K562 (cell line): ENCODE measurements at regions not wholly inside any gene's neighbourhood (a gene's known extent, or its start where the extent isn't known, plus 50 kb on each side); places are given as distances from the start of the nearest gene placed in this dataset.
"Not testable (repeated sequence)": the region's sequence is repeated elsewhere in the genome, so short reads cannot be mapped to it uniquely, and the experiment has no call there.

Experiments
- ATAC-seq: fragments of 200-7000 bp; cut with Tn5 transposase; 3 replicates; pipeline ENCODE4 v1.9.1; 2020; ENCODE audit warnings: moderate library complexity
- BruUV-seq: library from RNA; stranded (reverse); fragments of 400-500 nt; replicated peaks from 2 replicates; lab custom pipeline; 2021; lab: Mats Ljungman, UMichigan
- CTCF ChIA-PET: fragments of 300-600 bp; formaldehyde crosslinking; extraction: SDS; loops from one replicate; lab custom pipeline; 2021; ENCODE audit warnings: low intra/inter-chr PET ratio; lab: Yijun Ruan, JAX
- POLR2A ChIA-PET: fragments of 300-600, 350-650 bp; sonication (Branson Sonifier 250); formaldehyde crosslinking; extraction: SDS; loops from one replicate; lab custom pipeline; 2021; ENCODE audit warnings: antibody characterized with exemption, inconsistent platforms; lab: Yijun Ruan, JAX
- DNase-seq, 4 experiments: peaks; one replicate each; pipeline versions ENCODE4 v3.0.0 to v3.0.0-alpha.2; 2011 to 2018; ENCODE audit warnings: low spot score in 3 of 4, mixed read lengths in 3 of 4; ENCODE audit errors: extremely low read depth in 1 of 4
- FAIRE-seq: peaks from 2 replicates; lab custom pipeline; 2011; peaks lifted over from hg19 to GRCh38; lab: Jason Lieb, UNC
- H2AFZ ChIP-seq: 2 replicates; pipeline ENCODE4 v1.6.0; 2011; ENCODE audit warnings: low read depth, low read length, control low read depth, inconsistent platforms
- H3K27ac ChIP-seq: fragments of 200-600 bp; 3 replicates; pipeline ENCODE4 v1.8.0; 2011; ENCODE audit warnings: low read depth, mild to moderate bottlenecking, control low read depth, inconsistent platforms, low read length, moderate library complexity, mixed read lengths; ENCODE audit errors: extremely low read depth
- H3K27me3 ChIP-seq, 2 experiments: fragments of 300-600 bp in 1 of 2; 2 replicates in 1 of 2; 3 replicates in 1 of 2; pipeline versions ENCODE4 v1.6.0 to v1.8.0; 2011; ENCODE audit warnings: inconsistent platforms in 2 of 2, low read length in 2 of 2, mild to moderate bottlenecking in 1 of 2, mixed read lengths in 1 of 2, moderate library complexity in 1 of 2; ENCODE audit not compliant: control insufficient read depth in 2 of 2, insufficient read depth in 2 of 2
- H3K36me3 ChIP-seq: fragments of 300-600 bp; 3 replicates; pipeline ENCODE4 v1.8.0; 2011; ENCODE audit warnings: mild to moderate bottlenecking, low read length, inconsistent platforms; ENCODE audit not compliant: control insufficient read depth, insufficient read depth
- H3K4me1 ChIP-seq, 2 experiments: fragments of 200-600 bp in 1 of 2; replicated peaks in 1 of 2; 2 replicates in 1 of 2; 3 replicates in 1 of 2; pipeline versions ENCODE4 v1.5.1 to v1.8.0; 2011; ENCODE audit warnings: inconsistent platforms in 2 of 2, low read length in 2 of 2, mild to moderate bottlenecking in 1 of 2, mixed read lengths in 1 of 2, moderate library complexity in 1 of 2; ENCODE audit not compliant: control insufficient read depth in 2 of 2, insufficient read depth in 2 of 2
- H3K4me2 ChIP-seq: 2 replicates; pipeline ENCODE4 v1.6.1; 2011; ENCODE audit warnings: low read length, control low read depth, inconsistent platforms, mixed read lengths; ENCODE audit not compliant: insufficient read depth
- H3K4me3 ChIP-seq: fragments of 200-600 bp; sonication (generic), shearing (Covaris generic); 2 replicates; pipeline ENCODE4 v1.5.1; 2016; ENCODE audit warnings: control low read depth, inconsistent platforms
- H3K79me2 ChIP-seq: fragments of 200-600 bp; 3 replicates; pipeline ENCODE4 v1.8.0; 2011; ENCODE audit warnings: low read length, inconsistent platforms; ENCODE audit not compliant: control insufficient read depth, insufficient read depth
- H3K9ac ChIP-seq, 2 experiments: 2 replicates each; pipeline versions ENCODE4 v1.6.0 to v1.6.1; 2011; ENCODE audit warnings: low read depth in 2 of 2, low read length in 2 of 2, control low read depth in 1 of 2, inconsistent platforms in 1 of 2, mild to moderate bottlenecking in 1 of 2, mixed read lengths in 1 of 2; ENCODE audit not compliant: insufficient read depth in 1 of 2
- H3K9me1 ChIP-seq: one replicate; pipeline ENCODE4 v1.6.0; 2011; ENCODE audit warnings: inconsistent platforms, mild to moderate bottlenecking, low read length, moderate library complexity; ENCODE audit not compliant: control insufficient read depth, insufficient read depth
- H3K9me3 ChIP-seq: replicated peaks from 2 replicates; pipeline ENCODE4 v1.5.1; 2011; ENCODE audit warnings: low read depth, low read length, inconsistent platforms; ENCODE audit not compliant: control insufficient read depth, insufficient read depth
- H4K20me1 ChIP-seq: replicated peaks from 2 replicates; pipeline ENCODE4 v1.6.1; 2011; ENCODE audit warnings: low read length, inconsistent platforms, mixed read lengths; ENCODE audit not compliant: control insufficient read depth, insufficient read depth
- MTA1 ChIP-seq: fragments of 450-650 bp; IDR thresholded peaks from 2 replicates; pipeline ENCODE4 v1.6.1; 2017; ENCODE audit warnings: borderline replicate concordance
- MYC ChIP-seq, 2 experiments: fragments of 250-450 bp in 1 of 2; sonication (Bioruptor Pico) in 1 of 2; IDR thresholded peaks; 2 replicates each; pipeline versions ENCODE4 v1.5.1 to v1.6.1; 2012 to 2021; ENCODE audit warnings: low read depth in 2 of 2, borderline replicate concordance in 1 of 2, improper control_type of control experiment in 1 of 2, low read length in 1 of 2, mild to moderate bottlenecking in 1 of 2, moderate library complexity in 1 of 2
- NCOR1 ChIP-seq: fragments of 450-650 bp; IDR thresholded peaks from 2 replicates; pipeline ENCODE4 v1.6.1; 2016; ENCODE audit warnings: mild to moderate bottlenecking, moderate library complexity
- ZC3H4 ChIP-seq: sonication (generic); formaldehyde crosslinking; IDR thresholded peaks from 2 replicates; pipeline ENCODE4 v1.9.0; 2021; ENCODE audit warnings: missing genetic modification reagents, borderline replicate concordance
- WGBS: fragments of 100-300 bp; shearing (Covaris generic); methylation state at CpG from one replicate; pipeline ENCODE4 v1.1.6; 2016; ENCODE audit warnings: low coverage, mixed read lengths; ENCODE audit not compliant: insufficient coverage; ENCODE audit errors: missing lambda C conversion rate; 5-methylcytosine and 5-hydroxymethylcytosine counted together
- in situ Hi-C: fragments of 300-500 bp; cut with MboI; formaldehyde crosslinking; loops from 4 replicates; pipeline ENCODE4 v1.15.0; 2018; ENCODE audit warnings: inconsistent platforms, mixed read lengths
- intact Hi-C: fragments of 100-400 bp; cut with micrococcal nuclease; formaldehyde crosslinking; loops from 2 replicates; pipeline ENCODE4 v1.14.2; 2022

DNA sequence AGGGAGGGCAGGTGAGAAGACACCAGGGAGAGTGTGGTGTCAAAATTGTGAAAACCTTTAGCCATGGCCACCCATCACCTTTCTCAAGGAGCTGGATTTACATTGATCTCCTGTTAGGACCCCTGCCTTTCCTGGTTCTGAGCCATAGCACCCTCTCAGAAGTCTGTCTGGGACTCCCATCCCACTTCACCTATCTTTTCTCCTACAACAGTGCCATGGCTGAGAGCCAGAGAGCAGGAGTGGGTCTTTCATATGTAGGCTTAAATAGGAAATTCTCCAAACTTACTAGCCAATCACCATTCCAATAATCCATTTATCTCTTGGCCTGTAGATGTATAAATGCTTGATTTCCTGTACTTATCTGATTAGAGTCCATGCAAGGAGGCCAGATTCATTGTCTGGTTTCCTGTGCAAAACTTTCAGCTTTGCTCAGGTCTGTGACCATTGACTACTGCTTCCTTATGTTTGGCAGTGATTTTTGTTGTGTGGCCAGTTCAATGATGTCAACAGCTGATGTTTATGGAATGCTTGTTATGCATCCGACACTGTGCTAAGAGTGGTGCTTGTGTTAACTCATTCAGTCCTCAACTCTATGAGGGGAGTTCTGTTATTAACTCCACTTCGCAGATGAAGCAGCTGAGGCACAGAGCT is 57.6 kb upstream of the IGFBP5 start:
- no peaks in the 10 kb centered on the region for H4K20me1 ChIP-seq
- no peak for TF ChIP-seq MYC (IDR thresholded peaks at IDR 0.05; ENCODE audit: low read depth, low read length)
- TF ChIP-seq MYC (CRISPR knock-in tag; IDR thresholded peaks at IDR 0.05; ENCODE audit: borderline replicate concordance, low read depth): no peak
- TF ChIP-seq MTA1: no peak
- TF ChIP-seq ZC3H4 (CRISPR knock-in tag): no peak
- no peak for TF ChIP-seq NCOR1
- TF ChIP-seq, all 486 proteins: peak for 0
- Histone ChIP-seq H3K9me1 (no peaks in the 10 kb centered on the region), H3K4me3 (no peak overlapping the region), H3K79me2 (no peaks in the 10 kb centered on the region), H3K27ac (no peak overlapping the region), H3K36me3 (no peaks in the 10 kb centered on the region), H3K4me2 (no peak overlapping the region), H3K9ac (no peak overlapping the region), H3K9me3 (no peaks in the 10 kb centered on the region), H3K4me1 (no peaks in the 10 kb centered on the region), H3K27me3 (peaks cover 2 to 23% of the 10 kb centered on the region in 2 experiments; a peak in 4 of 5 replicates), H2AFZ (no peak overlapping the region)
- DNase-seq (no peak), ATAC-seq (no peak), FAIRE-seq (no peak)
- in situ Hi-C loops: no loop called here
- ChIA-PET POLR2A (interaction anchor here (0.6 to 1.0 kb wide), 2 partner anchors 15 to 53 kb away, joined by 3 read pairs; no protein-coding TSS in a partner anchor), CTCF (no interaction called here)
- WGBS: 5% methylated on average over 2 of the region's 2 CpGs
- no TSS peak for BruUV-seq
- intact Hi-C loops: no loop called here

DNA sequence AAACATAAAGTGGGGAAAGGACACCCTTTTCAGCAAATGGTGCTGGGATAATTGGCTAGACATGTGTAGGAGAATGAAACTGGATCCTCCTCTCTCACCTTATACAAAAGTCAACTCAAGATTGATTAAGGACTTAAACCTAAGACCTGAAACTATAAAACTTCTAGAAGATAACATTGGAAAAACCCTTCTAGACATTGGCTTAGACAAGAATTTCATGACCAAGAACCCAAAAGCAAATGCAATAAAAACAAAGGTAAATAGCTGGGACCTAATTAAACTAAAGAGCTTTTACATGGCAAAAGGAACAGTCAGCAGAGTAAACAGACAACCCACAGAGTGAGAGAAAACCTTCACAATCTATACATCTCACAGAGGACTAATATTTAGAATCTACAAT is 55.4 kb upstream of the IGFBP5 start:
- H3K4me1 ChIP-seq, in situ Hi-C loops, POLR2A ChIA-PET, H3K9ac ChIP-seq, H3K4me2 ChIP-seq, DNase-seq, H3K9me1 ChIP-seq, H4K20me1 ChIP-seq, intact Hi-C loops, ATAC-seq, H3K9me3 ChIP-seq, H3K27ac ChIP-seq, H3K79me2 ChIP-seq, CTCF ChIA-PET, H2AFZ ChIP-seq, BruUV-seq, FAIRE-seq, H3K36me3 ChIP-seq, H3K4me3 ChIP-seq: not testable (repeated sequence)
- H3K27me3 ChIP-seq: peaks cover 2 to 17% of the 10 kb centered on the region in 2 experiments; a peak in 4 of 5 replicates
